ENCODE measurements at regions not wholly inside any gene's neighbourhood (a gene's known extent, or its start where the extent isn't known, plus 50 kb on each side); places are given as distances from the start of the nearest gene placed in this dataset.

DNA sequence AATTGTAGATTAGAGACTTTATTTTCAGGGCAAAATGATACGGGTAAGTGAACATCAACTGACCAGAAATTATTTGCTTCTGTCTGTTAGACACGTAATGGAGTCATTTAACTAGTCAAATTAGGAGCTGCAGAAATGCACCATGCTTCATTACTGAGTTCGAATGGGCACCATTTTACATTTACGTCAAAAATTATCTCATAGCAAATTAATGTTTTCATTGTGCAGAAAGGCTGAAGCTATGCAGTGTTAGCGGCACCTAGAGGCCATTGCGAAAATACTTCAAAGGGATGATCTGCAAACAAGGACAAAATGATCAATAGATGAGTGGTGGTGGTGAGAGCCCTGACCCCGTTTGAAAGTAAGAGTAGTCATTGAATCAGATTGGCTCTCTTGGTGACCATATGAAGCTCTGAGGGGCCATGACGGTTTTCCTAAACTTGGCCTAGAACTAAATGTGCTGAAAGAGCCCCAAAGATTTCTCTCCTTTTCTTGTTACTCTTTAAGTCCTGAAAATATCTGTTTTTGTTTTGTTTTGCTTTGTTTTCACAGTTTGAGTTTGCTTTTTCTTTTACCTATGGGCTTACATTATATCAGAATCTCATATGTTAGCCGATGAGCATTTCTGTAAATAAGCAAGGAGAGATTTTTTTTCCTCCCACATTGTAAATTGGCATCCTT is 277.9 kb downstream of the ZNF536 start:
- H3K4me3 ChIP-seq, result no peak overlapping the region
- no peaks in the 10 kb centered on the region for H3K9me3 ChIP-seq
- WGBS, 2 donors (ENCODE audit: low coverage in 1 of 2), result 10 to 12% methylated on average over 8 to 9 of the region's 9 CpGs
- H3K27ac ChIP-seq, result no peak overlapping the region
- no peaks in the 10 kb centered on the region for H3K36me3 ChIP-seq
- no peaks in the 10 kb centered on the region for H3K4me1 ChIP-seq
- H3K27me3 ChIP-seq, result peaks cover 82% of the 10 kb centered on the region
- ATAC-seq, result no peak
- TF ChIP-seq, protein P1, sequence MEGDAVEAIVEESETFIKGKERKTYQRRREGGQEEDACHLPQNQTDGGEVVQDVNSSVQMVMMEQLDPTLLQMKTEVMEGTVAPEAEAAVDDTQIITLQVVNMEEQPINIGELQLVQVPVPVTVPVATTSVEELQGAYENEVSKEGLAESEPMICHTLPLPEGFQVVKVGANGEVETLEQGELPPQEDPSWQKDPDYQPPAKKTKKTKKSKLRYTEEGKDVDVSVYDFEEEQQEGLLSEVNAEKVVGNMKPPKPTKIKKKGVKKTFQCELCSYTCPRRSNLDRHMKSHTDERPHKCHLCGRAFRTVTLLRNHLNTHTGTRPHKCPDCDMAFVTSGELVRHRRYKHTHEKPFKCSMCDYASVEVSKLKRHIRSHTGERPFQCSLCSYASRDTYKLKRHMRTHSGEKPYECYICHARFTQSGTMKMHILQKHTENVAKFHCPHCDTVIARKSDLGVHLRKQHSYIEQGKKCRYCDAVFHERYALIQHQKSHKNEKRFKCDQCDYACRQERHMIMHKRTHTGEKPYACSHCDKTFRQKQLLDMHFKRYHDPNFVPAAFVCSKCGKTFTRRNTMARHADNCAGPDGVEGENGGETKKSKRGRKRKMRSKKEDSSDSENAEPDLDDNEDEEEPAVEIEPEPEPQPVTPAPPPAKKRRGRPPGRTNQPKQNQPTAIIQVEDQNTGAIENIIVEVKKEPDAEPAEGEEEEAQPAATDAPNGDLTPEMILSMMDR (IDR thresholded peaks at IDR 0.05), result peak; percentile 54 to 72 (median 56)
- TF ChIP-seq POLR2AphosphoS5 (IDR thresholded peaks at IDR 0.05) (no peak), EP300 (IDR thresholded peaks at IDR 0.05) (no peak), POLR2A (IDR thresholded peaks at IDR 0.05) (no peak)

DNA sequence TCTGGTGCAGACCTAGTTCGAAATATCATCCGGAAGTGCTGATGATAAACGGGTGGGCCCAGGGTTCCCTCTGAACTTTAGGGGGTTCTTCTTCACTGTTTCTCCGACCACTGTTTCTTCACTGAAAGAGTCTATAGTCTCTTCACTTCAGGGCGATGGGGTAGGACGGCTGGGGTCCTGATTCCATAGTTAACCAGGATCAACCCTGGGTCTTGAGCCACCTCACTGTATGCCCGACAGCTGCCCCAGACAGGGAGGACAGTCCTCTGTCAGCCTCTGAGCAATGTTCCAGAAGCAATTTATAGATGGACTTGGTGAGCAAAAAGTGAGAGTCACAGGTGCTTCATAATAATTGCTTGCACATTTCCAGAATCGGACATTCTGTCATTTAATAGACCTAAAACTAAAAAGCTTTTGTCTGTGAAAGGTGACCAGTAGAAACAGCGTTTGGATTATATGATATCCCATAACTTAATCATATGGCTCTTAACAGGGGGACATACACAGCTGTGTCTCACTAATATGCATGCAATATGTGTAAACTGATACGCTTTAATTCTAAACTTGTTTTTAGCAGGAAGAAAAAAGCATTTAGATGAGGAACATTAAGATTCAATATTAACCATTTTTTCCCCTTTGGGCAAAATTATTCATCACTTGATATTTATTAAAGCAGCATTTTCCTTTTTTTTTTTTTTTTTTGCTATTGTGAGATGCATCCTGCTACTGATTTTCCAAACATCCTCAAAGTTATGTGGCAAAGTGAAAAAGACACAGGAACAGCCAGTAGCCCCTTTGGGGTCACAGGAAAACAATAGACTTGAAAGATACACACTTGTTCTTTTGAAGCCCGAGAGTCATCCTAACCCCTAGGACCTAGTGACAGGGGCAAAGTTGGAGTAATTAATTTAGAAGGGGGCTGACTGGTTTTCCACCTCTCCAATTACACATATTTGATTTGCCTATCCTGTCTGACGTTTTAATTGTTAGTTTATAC is 277.0 kb downstream of the ZNF536 start:
- Histone ChIP-seq H3K27ac (no peak overlapping the region), H3K9me3 (no peaks in the 10 kb centered on the region), H3K27me3 (peaks cover 73% of the 10 kb centered on the region), H3K36me3 (no peaks in the 10 kb centered on the region), H3K4me3 (no peak overlapping the region), H3K4me1 (no peaks in the 10 kb centered on the region)
- no peak for TF ChIP-seq POLR2A (IDR thresholded peaks at IDR 0.05)
- 68 to 71% methylated on average over 11 to 12 of the region's 12 CpGs for WGBS, 2 donors (ENCODE audit: low coverage in 1 of 2)
- ATAC-seq, result no peak

DNA sequence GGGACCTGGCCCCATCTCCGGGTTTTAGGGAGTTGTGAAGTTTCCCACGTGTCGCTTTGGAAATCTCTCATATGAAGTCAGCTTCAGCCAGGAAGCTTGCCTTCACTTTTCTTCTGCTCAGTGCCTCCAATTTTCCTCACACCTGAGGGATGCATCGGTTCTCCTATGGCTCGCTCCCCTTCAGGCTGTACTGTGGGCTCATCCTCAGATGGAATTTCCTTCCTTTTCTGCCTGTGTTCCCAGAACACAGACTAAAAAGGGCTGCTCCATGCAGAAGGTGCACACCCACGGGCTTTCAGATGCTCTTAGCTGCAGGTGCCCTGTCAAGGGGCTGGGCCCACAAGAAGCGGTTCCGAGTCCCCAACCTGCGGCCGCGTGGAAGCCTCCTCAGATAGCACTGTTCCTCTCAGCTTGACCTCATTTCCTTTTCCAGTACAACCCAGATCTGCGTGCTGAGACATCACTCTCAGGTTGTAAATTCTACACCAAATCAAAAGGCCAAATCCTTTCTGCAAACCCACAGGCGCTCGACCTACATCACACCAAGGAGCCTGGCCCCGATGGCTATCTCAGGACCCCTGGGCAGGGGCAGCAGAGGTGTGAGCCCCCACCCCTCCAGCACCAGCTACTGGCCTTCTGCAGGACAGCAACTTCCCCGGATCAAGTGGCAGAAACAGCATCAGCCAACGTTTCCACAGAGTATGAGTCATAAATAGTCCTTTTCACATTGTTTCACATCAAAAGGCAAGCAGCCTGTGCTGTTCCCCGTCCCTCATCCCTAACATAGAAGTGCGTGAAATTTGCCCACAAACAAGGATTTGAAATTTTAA is 275.9 kb downstream of the ZNF536 start:
- WGBS, 2 donors (ENCODE audit: low coverage in 1 of 2), result 45 to 61% methylated on average over 9 to 13 of the region's 19 CpGs
- ATAC-seq, result no peak
- H3K4me1 ChIP-seq, result no peaks in the 10 kb centered on the region

DNA sequence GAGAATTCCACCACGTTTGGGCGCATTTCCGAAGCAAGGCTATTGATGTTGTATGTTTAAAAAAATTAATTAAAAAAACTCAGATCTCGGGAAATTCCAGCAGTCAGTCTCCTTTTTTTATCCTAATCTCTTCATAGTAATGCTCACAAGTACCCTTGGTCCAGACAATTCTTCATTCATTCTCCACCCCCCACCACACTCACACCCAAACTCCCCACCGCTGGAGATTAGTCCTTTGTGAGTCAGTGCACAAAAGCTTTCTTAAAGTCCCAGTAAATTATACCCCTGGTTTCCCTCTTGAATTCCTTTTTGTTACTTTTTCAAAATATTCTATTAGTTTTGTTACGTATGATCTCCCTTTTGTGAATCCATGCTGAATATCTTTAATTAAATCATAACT is 274.6 kb downstream of the ZNF536 start:
- WGBS, 2 donors (ENCODE audit: low coverage in 1 of 2), result 64 to 67% methylated on average over 6 of the region's 6 CpGs
- Histone ChIP-seq H3K27ac (no peak overlapping the region), H3K4me1 (no peaks in the 10 kb centered on the region), H3K9me3 (no peaks in the 10 kb centered on the region), H3K27me3 (peaks cover 53% of the 10 kb centered on the region), H3K36me3 (no peaks in the 10 kb centered on the region), H3K4me3 (no peak overlapping the region)
- no peak for ATAC-seq
- TF ChIP-seq POLR2A (IDR thresholded peaks at IDR 0.05) (no peak), POLR2AphosphoS5 (IDR thresholded peaks at IDR 0.05) (no peak), EP300 (IDR thresholded peaks at IDR 0.05) (no peak)
- TF ChIP-seq, protein P1 (IDR thresholded peaks at IDR 0.05), result no peak

More for the DNA sequence above, 275.9 kb downstream of the ZNF536 start:
- Histone ChIP-seq H3K4me3 (no peak overlapping the region), H3K9me3 (no peaks in the 10 kb centered on the region), H3K27me3 (peaks cover 62% of the 10 kb centered on the region), H3K27ac (no peak overlapping the region), H3K36me3 (no peaks in the 10 kb centered on the region)
- TF ChIP-seq POLR2AphosphoS5 (IDR thresholded peaks at IDR 0.05), result no peak
- TF ChIP-seq EP300 (IDR thresholded peaks at IDR 0.05), result no peak
- no peak for TF ChIP-seq POLR2A (IDR thresholded peaks at IDR 0.05)
- TF ChIP-seq, protein P1 (IDR thresholded peaks at IDR 0.05), result no peak

Data from gastroesophageal sphincter (tissue), 4 donors.